HepG2 (cell line): ENCODE measurements at regions not wholly inside any gene's neighbourhood (a gene's known extent, or its start where the extent isn't known, plus 50 kb on each side); places are given as distances from the start of the nearest gene placed in this dataset.

Experiments used
- ATAC-seq: fragments of 200-7000 bp; cut with Tn5 transposase; 3 replicates; pipeline ENCODE4 v1.9.1; 2020; ENCODE audit warnings: mild to moderate bottlenecking, moderate library complexity
- BruUV-seq: library from RNA; stranded (reverse); fragments of 400-500 nt; replicated peaks from 2 replicates; lab custom pipeline; 2021; lab: Mats Ljungman, UMichigan
- CTCF ChIA-PET: fragments of 300-600 bp; formaldehyde crosslinking; extraction: SDS; loops from one replicate; lab custom pipeline; 2021; ENCODE audit warnings: low total read pairs, inconsistent platforms, low intra/inter-chr PET ratio; lab: Yijun Ruan, JAX
- POLR2A ChIA-PET: fragments of 350-600 bp; sonication (Branson Sonifier 250); formaldehyde crosslinking; loops from one replicate; lab custom pipeline; 2020; ENCODE audit warnings: antibody characterized with exemption, inconsistent platforms; lab: Yijun Ruan, JAX
- DNase-seq: peaks from one replicate; pipeline ENCODE4 v3.0.0-alpha.2; 2015; ENCODE audit warnings: low spot score
- FAIRE-seq: peaks from 3 replicates; lab custom pipeline; 2011; peaks lifted over from hg19 to GRCh38; lab: Jason Lieb, UNC
- H2AFZ ChIP-seq: one replicate; pipeline ENCODE4 v1.6.1; 2011; ENCODE audit warnings: low read length, inconsistent platforms
- H3K27ac ChIP-seq: fragments of 300-600 bp; 3 replicates; pipeline ENCODE4 v1.8.0; 2011; ENCODE audit warnings: mixed run types, mild to moderate bottlenecking, mixed read lengths, low read length, inconsistent platforms; ENCODE audit not compliant: insufficient read depth; ENCODE audit errors: extremely low read length
- H3K27me3 ChIP-seq, 2 experiments: fragments of 200-600 bp in 1 of 2; 2 replicates in 1 of 2; 3 replicates in 1 of 2; pipeline versions ENCODE4 v1.6.0 to v1.8.0; 2011; ENCODE audit warnings: low read length in 2 of 2, mild to moderate bottlenecking in 2 of 2, moderate library complexity in 2 of 2, inconsistent platforms in 1 of 2; ENCODE audit not compliant: insufficient read depth in 2 of 2, control insufficient read depth in 1 of 2
- H3K36me3 ChIP-seq, 2 experiments: fragments of 200-600 bp in 1 of 2; replicated peaks in 1 of 2; 2 replicates in 1 of 2; 3 replicates in 1 of 2; pipeline versions ENCODE4 v1.5.1 to v1.8.0; 2011; ENCODE audit warnings: low read length in 2 of 2, inconsistent platforms in 1 of 2; ENCODE audit not compliant: insufficient read depth in 2 of 2, control insufficient read depth in 1 of 2
- H3K4me1 ChIP-seq: 2 replicates; pipeline ENCODE4 v1.5.1; 2012; ENCODE audit warnings: low read length, inconsistent platforms; ENCODE audit not compliant: insufficient read depth
- H3K4me2 ChIP-seq: 2 replicates; pipeline ENCODE4 v1.6.0; 2011; ENCODE audit warnings: low read depth, low read length, inconsistent platforms
- H3K4me3 ChIP-seq, 3 experiments: fragments of 200-600 bp in 1 of 3; sonication (generic), shearing (Covaris generic) in 1 of 3; replicated peaks in 1 of 3; 2 replicates each; pipeline ENCODE4 v1.5.1; 2011 to 2016; ENCODE audit warnings: low read length in 3 of 3, inconsistent platforms in 2 of 3, low read depth in 2 of 3, mild to moderate bottlenecking in 2 of 3, control low read depth in 1 of 3, mixed read lengths in 1 of 3; ENCODE audit not compliant: insufficient read depth in 1 of 3
- H3K79me2 ChIP-seq: one replicate; pipeline ENCODE4 v1.6.1; 2011; ENCODE audit warnings: low read length, inconsistent platforms; ENCODE audit not compliant: insufficient read depth
- H3K9ac ChIP-seq: 2 replicates; pipeline ENCODE4 v1.6.0; 2011; ENCODE audit warnings: mild to moderate bottlenecking, low read depth, low read length, inconsistent platforms; ENCODE audit not compliant: insufficient read depth
- H3K9me3 ChIP-seq: 2 replicates; pipeline ENCODE4 v1.5.1; 2012; ENCODE audit warnings: mild to moderate bottlenecking, low read length
- H4K20me1 ChIP-seq: 2 replicates; pipeline ENCODE4 v1.6.0; 2011; ENCODE audit warnings: inconsistent platforms, mild to moderate bottlenecking, low read length, moderate library complexity; ENCODE audit not compliant: insufficient read depth
- CENPT ChIP-seq: sonication (generic); formaldehyde crosslinking; IDR thresholded peaks from 2 replicates; pipeline ENCODE4 v1.8.0; 2022; ENCODE audit warnings: low read depth, mild to moderate bottlenecking, moderate library complexity, missing genetic modification reagents
- MBNL3 ChIP-seq: fragments of 250-450 bp; sonication (Bioruptor Pico); conservative IDR thresholded peaks from 2 replicates; pipeline ENCODE4 v1.8.0; 2022; ENCODE audit warnings: mild to moderate bottlenecking, inconsistent platforms
- POLR2AphosphoS2 ChIP-seq: IDR thresholded peaks from 2 replicates; pipeline ENCODE4 v1.6.1; 2011; ENCODE audit warnings: low read depth, low read length, improper control_type of control experiment
- TEAD2 ChIP-seq: sonication (generic); formaldehyde crosslinking; IDR thresholded peaks from 2 replicates; pipeline ENCODE4 v1.9.0; 2021; ENCODE audit warnings: missing genetic modification reagents
- ZNF546 ChIP-seq: sonication (generic); formaldehyde crosslinking; conservative IDR thresholded peaks from 2 replicates; pipeline ENCODE4 v1.8.1; 2023; ENCODE audit warnings: mild to moderate bottlenecking, missing genetic modification reagents
- ZNF562 ChIP-seq: sonication (generic); formaldehyde crosslinking; IDR thresholded peaks from 2 replicates; pipeline ENCODE4 v1.8.0; 2022; ENCODE audit warnings: missing genetic modification reagents, borderline replicate concordance
- ZNF841 ChIP-seq: sonication (generic); formaldehyde crosslinking; IDR thresholded peaks from 2 replicates; pipeline ENCODE4 v1.8.1; 2023; ENCODE audit warnings: missing genetic modification reagents, borderline replicate concordance
- WGBS: methylation state at CpG from one replicate; pipeline ENCODE4 v1.1.6; 2017; ENCODE audit warnings: low lambda C conversion rate; 5-methylcytosine and 5-hydroxymethylcytosine counted together
- in situ Hi-C: cut with HindIII; loops from 2 replicates; pipeline ENCODE4 v1.10.0; 2017; ENCODE audit warnings: low pct_unique_long_range_greater_than_20kb; ENCODE audit not compliant: extremely low pct_ligation_motif_present
- intact Hi-C: fragments of 100-400 bp; cut with micrococcal nuclease; formaldehyde crosslinking; loops from one replicate; pipeline ENCODE4 v1.10.0; 2022; ENCODE audit not compliant: unreplicated experiment
- TF ChIP-seq, protein P1 (sequence below): sonication (generic); formaldehyde crosslinking; IDR thresholded peaks from 2 replicates; pipeline ENCODE4 v1.4.0; 2020; ENCODE audit warnings: missing genetic modification reagents
- TF ChIP-seq, protein P2 (sequence below): sonication (generic); formaldehyde crosslinking; IDR thresholded peaks from 2 replicates; pipeline ENCODE4 v1.4.0; 2020; ENCODE audit warnings: mild to moderate bottlenecking, missing genetic modification reagents
- TF ChIP-seq, protein P3 (sequence below): sonication (generic); formaldehyde crosslinking; IDR thresholded peaks from 2 replicates; pipeline ENCODE4 v1.4.0; 2020; ENCODE audit warnings: mild to moderate bottlenecking, low read depth, missing genetic modification reagents
- TF ChIP-seq, protein P4 (sequence below): sonication (generic); formaldehyde crosslinking; IDR thresholded peaks from 2 replicates; pipeline ENCODE4 v1.8.0; 2022; ENCODE audit warnings: mild to moderate bottlenecking, missing genetic modification reagents, borderline replicate concordance

DNA sequence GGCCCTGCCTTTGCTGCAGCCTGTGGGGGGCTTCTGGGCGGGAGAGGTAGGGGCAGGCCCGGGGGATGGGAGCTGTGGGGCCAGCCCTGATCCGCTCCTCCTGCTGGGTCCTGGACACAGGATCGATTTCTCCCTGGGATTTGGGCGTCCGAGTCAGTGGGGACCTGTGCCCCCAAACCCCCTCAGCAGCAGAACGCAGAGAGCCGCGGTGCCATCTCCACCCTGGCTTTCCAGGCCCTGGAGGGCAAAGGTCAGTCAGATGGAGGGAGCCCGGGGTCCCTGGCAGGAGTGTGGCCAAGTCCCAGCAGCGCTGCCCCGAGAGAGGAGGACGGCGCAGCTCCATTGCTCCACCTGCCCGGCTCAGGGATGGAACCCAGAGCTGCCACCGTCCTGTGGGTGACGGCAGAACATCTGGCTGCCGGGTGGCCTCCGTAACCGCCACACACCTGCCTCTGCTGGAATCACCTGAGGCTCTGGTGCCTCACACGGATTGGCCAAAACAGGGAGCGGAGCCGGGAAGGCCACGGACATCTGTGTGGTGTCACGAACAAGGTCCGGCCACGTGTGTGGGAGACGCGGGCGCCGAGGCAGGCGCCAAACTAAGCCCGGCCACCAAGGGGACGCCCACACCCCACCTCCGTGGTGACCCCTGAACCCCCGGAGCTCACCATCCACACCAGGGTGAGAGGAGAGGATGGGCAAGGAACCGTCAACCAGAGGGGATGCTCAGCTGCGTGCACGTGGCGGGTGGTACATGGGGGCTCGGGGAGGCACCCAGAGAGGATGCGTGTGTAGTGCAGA lies 80.3 kb upstream of the FBRSL1 start:
- no peak overlapping the region for H3K27ac ChIP-seq
- no peaks in the 10 kb centered on the region for H3K4me1 ChIP-seq
- TF ChIP-seq, protein P1, sequence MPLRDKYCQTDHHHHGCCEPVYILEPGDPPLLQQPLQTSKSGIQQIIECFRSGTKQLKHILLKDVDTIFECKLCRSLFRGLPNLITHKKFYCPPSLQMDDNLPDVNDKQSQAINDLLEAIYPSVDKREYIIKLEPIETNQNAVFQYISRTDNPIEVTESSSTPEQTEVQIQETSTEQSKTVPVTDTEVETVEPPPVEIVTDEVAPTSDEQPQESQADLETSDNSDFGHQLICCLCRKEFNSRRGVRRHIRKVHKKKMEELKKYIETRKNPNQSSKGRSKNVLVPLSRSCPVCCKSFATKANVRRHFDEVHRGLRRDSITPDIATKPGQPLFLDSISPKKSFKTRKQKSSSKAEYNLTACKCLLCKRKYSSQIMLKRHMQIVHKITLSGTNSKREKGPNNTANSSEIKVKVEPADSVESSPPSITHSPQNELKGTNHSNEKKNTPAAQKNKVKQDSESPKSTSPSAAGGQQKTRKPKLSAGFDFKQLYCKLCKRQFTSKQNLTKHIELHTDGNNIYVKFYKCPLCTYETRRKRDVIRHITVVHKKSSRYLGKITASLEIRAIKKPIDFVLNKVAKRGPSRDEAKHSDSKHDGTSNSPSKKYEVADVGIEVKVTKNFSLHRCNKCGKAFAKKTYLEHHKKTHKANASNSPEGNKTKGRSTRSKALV (CRISPR knock-in tag), result no peak
- H2AFZ ChIP-seq, result no peak overlapping the region
- POLR2A ChIA-PET, result no interaction called here
- no peak overlapping the region for H3K9ac ChIP-seq
- H3K79me2 ChIP-seq, result no peaks in the 10 kb centered on the region
- no peak overlapping the region for H3K4me2 ChIP-seq
- peaks cover 22 to 65% of the 10 kb centered on the region in 2 experiments for H3K27me3 ChIP-seq
- no TSS peak for BruUV-seq
- CTCF ChIA-PET, result no interaction called here
- ATAC-seq (peak; percentile 13; the same call in 2 of the 3 replicates), FAIRE-seq (no peak), DNase-seq (no peak)
- H3K36me3 ChIP-seq, result no peaks in the 10 kb centered on the region
- no peak overlapping the region for H3K4me3 ChIP-seq
- 52% methylated on average over 24 of the region's 42 CpGs for WGBS
- no peaks in the 10 kb centered on the region for H3K9me3 ChIP-seq
- in situ Hi-C loops (no loop called here), intact Hi-C loops (no loop called here)
- no peaks in the 10 kb centered on the region for H4K20me1 ChIP-seq

DNA sequence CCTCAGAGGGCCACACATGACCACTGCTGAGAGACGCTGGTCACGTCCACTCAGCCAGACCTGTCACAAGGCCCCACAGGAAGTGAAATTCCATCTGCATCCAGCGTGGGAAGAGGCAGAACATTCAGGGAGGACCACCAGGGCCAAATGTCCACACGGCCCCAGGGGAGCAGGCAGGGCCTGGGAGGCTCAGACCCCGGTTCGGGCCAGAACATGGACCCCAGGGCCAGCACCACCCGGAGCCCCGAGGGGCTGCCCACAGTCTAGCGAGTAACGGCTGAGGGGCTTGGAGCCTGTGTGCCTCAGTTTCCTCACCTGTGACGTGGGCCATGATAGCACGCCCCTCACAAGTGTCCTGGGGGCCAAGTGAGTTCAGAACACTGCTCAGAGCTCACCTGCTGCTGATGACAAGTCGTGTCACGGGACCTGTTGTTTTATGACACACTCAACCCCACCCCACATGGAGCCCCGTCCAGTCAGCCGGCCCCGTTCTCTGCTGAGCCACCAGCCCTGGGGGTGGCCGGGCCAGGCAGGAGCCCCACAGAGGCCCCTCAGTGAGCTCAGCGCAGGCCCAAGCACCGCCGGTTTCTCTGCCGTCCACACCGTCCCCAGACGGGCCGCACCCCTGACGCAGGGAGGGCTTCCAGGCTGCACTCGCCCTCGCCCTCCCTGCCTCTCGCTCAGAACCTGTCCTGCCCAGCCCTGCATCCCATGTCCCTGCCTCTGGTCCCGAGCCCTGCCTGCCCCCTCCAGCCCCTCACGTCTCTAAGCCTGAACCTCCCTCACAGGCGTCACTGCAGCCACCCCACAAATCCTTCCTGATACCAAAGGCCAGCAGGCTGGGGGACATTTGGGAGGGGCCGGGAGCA lies 79.5 kb upstream of the GALNT9 start:
- no peaks in the 10 kb centered on the region for H3K9me3 ChIP-seq
- H3K4me2 ChIP-seq, result no peak overlapping the region
- H3K27ac ChIP-seq, result no peak overlapping the region
- no peaks in the 10 kb centered on the region for H3K4me1 ChIP-seq
- intact Hi-C loops, result no loop called here
- no peaks in the 10 kb centered on the region for H3K36me3 ChIP-seq
- H3K4me3 ChIP-seq, result no peak overlapping the region
- H3K27me3 ChIP-seq, result peaks cover 26 to 73% of the 10 kb centered on the region in 2 experiments
- DNase-seq (no peak), FAIRE-seq (no peak), ATAC-seq (no peak)
- BruUV-seq, result no TSS peak
- no peaks in the 10 kb centered on the region for H3K79me2 ChIP-seq
- POLR2A ChIA-PET, result no interaction called here
- in situ Hi-C loops, result no loop called here
- CTCF ChIA-PET, result no interaction called here
- H3K9ac ChIP-seq, result no peak overlapping the region
- no peaks in the 10 kb centered on the region for H4K20me1 ChIP-seq
- WGBS, result 54% methylated on average over 11 of the region's 33 CpGs
- no peak overlapping the region for H2AFZ ChIP-seq
- TF ChIP-seq, protein P2, sequence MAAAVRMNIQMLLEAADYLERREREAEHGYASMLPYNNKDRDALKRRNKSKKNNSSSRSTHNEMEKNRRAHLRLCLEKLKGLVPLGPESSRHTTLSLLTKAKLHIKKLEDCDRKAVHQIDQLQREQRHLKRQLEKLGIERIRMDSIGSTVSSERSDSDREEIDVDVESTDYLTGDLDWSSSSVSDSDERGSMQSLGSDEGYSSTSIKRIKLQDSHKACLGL, result peak; percentile 2; the same call in 1 of the 2 replicates
- TF ChIP-seq MBNL3 (CRISPR knock-in tag) (no peak), CENPT (CRISPR knock-in tag) (no peak), POLR2AphosphoS2 (no peak), ZNF562 (no peak), ZNF546 (CRISPR knock-in tag) (no peak), ZNF841 (CRISPR knock-in tag) (no peak), TEAD2 (CRISPR knock-in tag) (no peak)
- TF ChIP-seq, protein P3, sequence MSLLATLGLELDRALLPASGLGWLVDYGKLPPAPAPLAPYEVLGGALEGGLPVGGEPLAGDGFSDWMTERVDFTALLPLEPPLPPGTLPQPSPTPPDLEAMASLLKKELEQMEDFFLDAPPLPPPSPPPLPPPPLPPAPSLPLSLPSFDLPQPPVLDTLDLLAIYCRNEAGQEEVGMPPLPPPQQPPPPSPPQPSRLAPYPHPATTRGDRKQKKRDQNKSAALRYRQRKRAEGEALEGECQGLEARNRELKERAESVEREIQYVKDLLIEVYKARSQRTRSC (CRISPR knock-in tag), result no peak
- TF ChIP-seq, protein P4, sequence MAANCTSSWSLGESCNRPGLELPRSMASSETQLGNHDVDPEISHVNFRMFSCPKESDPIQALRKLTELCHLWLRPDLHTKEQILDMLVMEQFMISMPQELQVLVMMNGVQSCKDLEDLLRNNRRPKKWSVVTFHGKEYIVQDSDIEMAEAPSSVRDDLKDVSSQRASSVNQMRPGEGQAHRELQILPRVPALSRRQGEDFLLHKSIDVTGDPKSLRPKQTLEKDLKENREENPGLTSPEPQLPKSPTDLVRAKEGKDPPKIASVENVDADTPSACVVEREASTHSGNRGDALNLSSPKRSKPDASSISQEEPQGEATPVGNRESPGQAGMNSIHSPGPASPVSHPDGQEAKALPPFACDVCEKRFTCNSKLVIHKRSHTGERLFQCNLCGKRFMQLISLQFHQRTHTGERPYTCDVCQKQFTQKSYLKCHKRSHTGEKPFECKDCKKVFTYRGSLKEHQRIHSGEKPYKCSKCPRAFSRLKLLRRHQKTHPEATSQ, result no peak
